ENCODE measurements at regions not wholly inside any gene's neighbourhood (a gene's known extent, or its start where the extent isn't known, plus 50 kb on each side); places are given as distances from the start of the nearest gene placed in this dataset.

- no peak for TF ChIP-seq POLR2A (IDR thresholded peaks at IDR 0.05)
- no peak for TF ChIP-seq CTCF (IDR thresholded peaks at IDR 0.05)
These were observed 93.9 kb upstream of the CTDP1 start for GRCh38 chr18:79585395-79586370.

Data from tibial nerve (tissue), 3 donors.